PFSK-1 (cell line): ENCODE measurements at regions not wholly inside any gene's neighbourhood (a gene's known extent, or its start where the extent isn't known, plus 50 kb on each side); places are given as distances from the start of the nearest gene placed in this dataset.

ENCODE experiments used
- FOXP2 ChIP-seq: optimal IDR thresholded peaks from 2 replicates; pipeline ENCODE3; 2011; ENCODE audit warnings: borderline replicate concordance, control low read depth, inconsistent platforms; ENCODE audit not compliant: insufficient read depth; ENCODE audit errors: extremely low read length, extremely low read depth
- POLR2AphosphoS5 ChIP-seq: IDR thresholded peaks from 2 replicates; pipeline ENCODE4 v1.6.1; 2012; ENCODE audit warnings: low read depth, mild to moderate bottlenecking, control low read depth, low read length, moderate library complexity
- REST ChIP-seq, 2 experiments: IDR thresholded peaks; 2 replicates each; pipeline versions ENCODE4 v1.6.1 to v1.8.0; 2011 to 2012; ENCODE audit warnings: low read depth in 2 of 2, low read length in 2 of 2, control low read depth in 1 of 2, inconsistent platforms in 1 of 2, mild to moderate bottlenecking in 1 of 2, moderate library complexity in 1 of 2; ENCODE audit not compliant: insufficient read depth in 1 of 2
- SIN3A ChIP-seq: IDR thresholded peaks from 2 replicates; pipeline ENCODE4 v1.6.1; 2012; ENCODE audit warnings: mild to moderate bottlenecking, low read length, moderate library complexity, borderline replicate concordance; ENCODE audit not compliant: insufficient read depth
- TAF1 ChIP-seq: IDR thresholded peaks from 2 replicates; pipeline ENCODE4 v1.6.1; 2012; ENCODE audit warnings: low read length, control low read depth, borderline replicate concordance; ENCODE audit not compliant: insufficient read depth

- no peak for TF ChIP-seq SIN3A
- no peak for TF ChIP-seq FOXP2
- no peak for TF ChIP-seq REST (IDR thresholded peaks at IDR 0.05; ENCODE audit: insufficient read depth in 1 of 2, low read depth in 2 of 2, low read length in 2 of 2)
These were observed 916.2 kb downstream of the GRIK2 start for GRCh38 chr6:102309700-102310099.

GRCh38 chr6:102300350-102300749 lies 906.8 kb downstream of the GRIK2 start:
- no peak for TF ChIP-seq POLR2AphosphoS5
- TF ChIP-seq FOXP2, result no peak
- no peak for TF ChIP-seq REST (IDR thresholded peaks at IDR 0.05; ENCODE audit: insufficient read depth in 1 of 2, low read depth in 2 of 2, low read length in 2 of 2)
- TF ChIP-seq SIN3A, result no peak
- TF ChIP-seq TAF1, result no peak

- TF ChIP-seq SIN3A (no peak), POLR2AphosphoS5 (no peak), REST (IDR thresholded peaks at IDR 0.05; ENCODE audit: insufficient read depth in 1 of 2, low read depth in 2 of 2, low read length in 2 of 2) (no peak), TAF1 (no peak), FOXP2 (no peak)
These were observed 904.5 kb downstream of the GRIK2 start for GRCh38 chr6:102298051-102298450.
